ENCODE measurements at regions not wholly inside any gene's neighbourhood (a gene's known extent, or its start where the extent isn't known, plus 50 kb on each side); places are given as distances from the start of the nearest gene placed in this dataset.

- H3K56ac ChIP-seq (ENCODE audit: insufficient read length, low read depth, low read length), result no peak overlapping the region
- H2BK20ac ChIP-seq (ENCODE audit: low read depth, low read length, poor library complexity, severe bottlenecking), result no peak overlapping the region
- no peak overlapping the region for H2BK120ac ChIP-seq (ENCODE audit: low read depth, low read length, poor library complexity, severe bottlenecking)
- H3K23ac ChIP-seq (ENCODE audit: insufficient read length, low read depth, low read length), result no peak overlapping the region
- no peak overlapping the region for H2BK5ac ChIP-seq (ENCODE audit: insufficient read length, low read length)
- no peaks in the 10 kb centered on the region for H3K79me1 ChIP-seq (ENCODE audit: insufficient read depth, low read depth, low read length, poor library complexity, severe bottlenecking)
- no peaks in the 10 kb centered on the region for H3K23me2 ChIP-seq (ENCODE audit: insufficient read length, low read depth, low read length, poor library complexity, severe bottlenecking)
- no peaks in the 10 kb centered on the region for H3K27me3 ChIP-seq (ENCODE audit: insufficient read depth, low read length)
- H3K4me1 ChIP-seq (ENCODE audit: insufficient read depth, low read length), result no peaks in the 10 kb centered on the region
- H2AFZ ChIP-seq (ENCODE audit: low read length), result no peak overlapping the region
- H4K5ac ChIP-seq (ENCODE audit: insufficient read length, low read depth, low read length), result no peak overlapping the region
- H2AK5ac ChIP-seq (ENCODE audit: insufficient read length, low read length), result no peak overlapping the region
- no peak overlapping the region for H3K14ac ChIP-seq (ENCODE audit: insufficient read depth, low read length)
- no peak overlapping the region for H3K18ac ChIP-seq (ENCODE audit: insufficient read length, low read depth, low read length)
- Mint-ChIP-seq H3K4me3 (no peak overlapping the region), H3K4me1 (no peaks in the 10 kb centered on the region), H3K9me3 (peaks cover 19 to 21% of the 10 kb centered on the region in 2 experiments; a peak in 4 of 5 replicates), H3K27me3 (ENCODE audit: low read depth) (no peaks in the 10 kb centered on the region), H3K36me3 (ENCODE audit: insufficient read depth in 1 of 3, low read depth in 3 of 3) (peaks cover 0 to 18% (median 4%) of the 10 kb centered on the region in 3 experiments; a peak in 5 of 7 replicates), H3K27ac (no peak overlapping the region)
- no peak overlapping the region for H3K9ac ChIP-seq (ENCODE audit: extremely low read depth, insufficient read length, low read length)
- no peak overlapping the region for H3K4ac ChIP-seq (ENCODE audit: low read depth, low read length)
- no peak overlapping the region for H2BK12ac ChIP-seq (ENCODE audit: insufficient read length, low read depth, low read length)
- H4K91ac ChIP-seq (ENCODE audit: insufficient read length, low read depth, low read length), result no peak overlapping the region
- H4K8ac ChIP-seq (replicated peaks; ENCODE audit: insufficient read length, low read depth, low read length), result no peak overlapping the region
- no peaks in the 10 kb centered on the region for H4K20me1 ChIP-seq (ENCODE audit: control insufficient read depth, insufficient read depth, insufficient read length)
- TF ChIP-seq, protein P1, sequence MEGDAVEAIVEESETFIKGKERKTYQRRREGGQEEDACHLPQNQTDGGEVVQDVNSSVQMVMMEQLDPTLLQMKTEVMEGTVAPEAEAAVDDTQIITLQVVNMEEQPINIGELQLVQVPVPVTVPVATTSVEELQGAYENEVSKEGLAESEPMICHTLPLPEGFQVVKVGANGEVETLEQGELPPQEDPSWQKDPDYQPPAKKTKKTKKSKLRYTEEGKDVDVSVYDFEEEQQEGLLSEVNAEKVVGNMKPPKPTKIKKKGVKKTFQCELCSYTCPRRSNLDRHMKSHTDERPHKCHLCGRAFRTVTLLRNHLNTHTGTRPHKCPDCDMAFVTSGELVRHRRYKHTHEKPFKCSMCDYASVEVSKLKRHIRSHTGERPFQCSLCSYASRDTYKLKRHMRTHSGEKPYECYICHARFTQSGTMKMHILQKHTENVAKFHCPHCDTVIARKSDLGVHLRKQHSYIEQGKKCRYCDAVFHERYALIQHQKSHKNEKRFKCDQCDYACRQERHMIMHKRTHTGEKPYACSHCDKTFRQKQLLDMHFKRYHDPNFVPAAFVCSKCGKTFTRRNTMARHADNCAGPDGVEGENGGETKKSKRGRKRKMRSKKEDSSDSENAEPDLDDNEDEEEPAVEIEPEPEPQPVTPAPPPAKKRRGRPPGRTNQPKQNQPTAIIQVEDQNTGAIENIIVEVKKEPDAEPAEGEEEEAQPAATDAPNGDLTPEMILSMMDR (conservative IDR thresholded peaks at IDR 0.05), result no peak
- no peak overlapping the region for H3K4me2 ChIP-seq (ENCODE audit: insufficient read depth, insufficient read length, low read length)
- H3K79me2 ChIP-seq (ENCODE audit: insufficient read depth, low read length), result no peaks in the 10 kb centered on the region
- no peak overlapping the region for H3K27ac ChIP-seq (ENCODE audit: insufficient read length, low read depth, low read length)
- no peaks in the 10 kb centered on the region for H3K9me3 ChIP-seq (ENCODE audit: control insufficient read depth, low read depth, low read length)
- H2BK15ac ChIP-seq (ENCODE audit: low read depth, low read length), result no peak overlapping the region
- DNase-seq, result no peak
- H3T11ph ChIP-seq (ENCODE audit: low read length), result no peak overlapping the region
Observed at GRCh38 chr5:39870137-39870536, 445.4 kb upstream of the DAB2 start.

Measured in H9 (cell line).